Caco-2 (cell line): ENCODE measurements at regions not wholly inside any gene's neighbourhood (a gene's known extent, or its start where the extent isn't known, plus 50 kb on each side); places are given as distances from the start of the nearest gene placed in this dataset.

Experiments
- BruUV-seq: library from RNA; stranded (reverse); fragments of 400-500 nt; replicated peaks from 2 replicates; lab custom pipeline; 2021; lab: Mats Ljungman, UMichigan
- CTCF ChIA-PET: fragments of 300-600 bp; sonication (Branson Sonifier 250); formaldehyde crosslinking; loops from one replicate; lab custom pipeline; 2022; ENCODE audit warnings: antibody characterized with exemption; lab: Charles Lee
- POLR2A ChIA-PET: fragments of 300-600 bp; sonication (Branson Sonifier 250); formaldehyde crosslinking; loops from one replicate; lab custom pipeline; 2022; ENCODE audit warnings: antibody characterized with exemption; lab: Charles Lee
- DNase-seq, 2 experiments: peaks; one replicate each; pipeline versions ENCODE4 v3.0.0 to v3.0.0-alpha.2; 2020 to 2022
- H3K27me3 ChIP-seq: replicated peaks from 2 replicates; pipeline ENCODE4 v1.6.0; 2011; ENCODE audit warnings: low read length; ENCODE audit not compliant: control insufficient read depth, insufficient read depth
- H3K36me3 ChIP-seq: 2 replicates; pipeline ENCODE4 v1.5.1; 2011; ENCODE audit warnings: low read length; ENCODE audit not compliant: control insufficient read depth, insufficient read depth
- H3K4me1 ChIP-seq: fragments of 250-450 bp; sonication (Bioruptor Pico); 2 replicates; pipeline ENCODE4 v1.5.1; 2020; ENCODE audit warnings: mild to moderate bottlenecking
- H3K4me3 ChIP-seq: 2 replicates; pipeline ENCODE4 v1.5.1; 2011; ENCODE audit warnings: low read depth, mild to moderate bottlenecking, control low read depth, low read length
- H3K9me3 ChIP-seq: fragments of 250-450 bp; sonication (Bioruptor Pico); 2 replicates; pipeline ENCODE4 v1.5.1; 2020; ENCODE audit warnings: mild to moderate bottlenecking, moderate library complexity
- H3K27ac Mint-ChIP-seq: one replicate; pipeline ENCODE4 v1.8.0; 2022; ENCODE audit warnings: mixed read lengths; ENCODE audit not compliant: unreplicated experiment
- H3K27me3 Mint-ChIP-seq: one replicate; pipeline ENCODE4 v1.8.0; 2022; ENCODE audit warnings: mixed read lengths; ENCODE audit not compliant: insufficient read depth, unreplicated experiment
- H3K36me3 Mint-ChIP-seq: one replicate; pipeline ENCODE4 v1.8.0; 2022; ENCODE audit warnings: mild to moderate bottlenecking, mixed read lengths; ENCODE audit not compliant: insufficient read depth, unreplicated experiment
- H3K4me1 Mint-ChIP-seq: one replicate; pipeline ENCODE4 v1.8.0; 2022; ENCODE audit warnings: low read depth, mixed read lengths; ENCODE audit not compliant: unreplicated experiment
- H3K4me3 Mint-ChIP-seq: one replicate; pipeline ENCODE4 v1.8.0; 2022; ENCODE audit warnings: mild to moderate bottlenecking, moderate library complexity, mixed read lengths; ENCODE audit not compliant: unreplicated experiment
- H3K9me3 Mint-ChIP-seq: one replicate; pipeline ENCODE4 v1.8.0; 2022; ENCODE audit warnings: mixed read lengths; ENCODE audit not compliant: unreplicated experiment
- intact Hi-C: fragments of 100-400 bp; cut with micrococcal nuclease; formaldehyde crosslinking; loops from one replicate; pipeline ENCODE4 v1.10.0; 2022; ENCODE audit not compliant: unreplicated experiment
- TF ChIP-seq, protein P1 (sequence below), 2 experiments: fragments of 200-600 bp in 1 of 2; IDR thresholded peaks; 1 replicate in 1 of 2; 2 replicates in 1 of 2; pipeline versions ENCODE4 v1.5.1 to v1.8.0; 2011 to 2022; ENCODE audit warnings: antibody characterized with exemption in 1 of 2, control low read depth in 1 of 2, inconsistent platforms in 1 of 2, low read depth in 1 of 2, low read length in 1 of 2, mild to moderate bottlenecking in 1 of 2, moderate library complexity in 1 of 2; ENCODE audit not compliant: insufficient read depth in 1 of 2, severe bottlenecking in 1 of 2, unreplicated experiment in 1 of 2

DNA sequence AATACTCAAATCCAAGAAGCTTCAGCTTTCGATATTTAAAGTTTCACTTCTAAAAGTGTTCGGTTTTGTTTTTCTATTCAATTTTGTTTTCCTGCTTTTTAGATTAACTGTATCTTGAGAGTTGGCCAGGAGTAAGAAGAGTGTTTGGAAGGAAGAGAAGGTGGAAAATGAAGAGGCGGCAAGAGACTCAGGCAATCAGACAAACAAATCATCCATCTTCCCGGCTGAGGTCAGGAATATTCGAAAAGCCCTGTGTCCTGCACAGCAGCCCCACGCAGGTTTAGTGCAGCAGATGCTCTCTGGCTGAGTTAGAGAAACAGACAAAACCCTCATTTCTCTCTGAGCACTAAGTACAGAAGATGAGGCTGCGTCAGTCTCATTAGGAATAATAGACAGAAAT is 330.3 kb upstream of the NOCT start:
- no peaks in the 10 kb centered on the region for H3K9me3 Mint-ChIP-seq
- CTCF ChIA-PET, result no interaction called here

DNA sequence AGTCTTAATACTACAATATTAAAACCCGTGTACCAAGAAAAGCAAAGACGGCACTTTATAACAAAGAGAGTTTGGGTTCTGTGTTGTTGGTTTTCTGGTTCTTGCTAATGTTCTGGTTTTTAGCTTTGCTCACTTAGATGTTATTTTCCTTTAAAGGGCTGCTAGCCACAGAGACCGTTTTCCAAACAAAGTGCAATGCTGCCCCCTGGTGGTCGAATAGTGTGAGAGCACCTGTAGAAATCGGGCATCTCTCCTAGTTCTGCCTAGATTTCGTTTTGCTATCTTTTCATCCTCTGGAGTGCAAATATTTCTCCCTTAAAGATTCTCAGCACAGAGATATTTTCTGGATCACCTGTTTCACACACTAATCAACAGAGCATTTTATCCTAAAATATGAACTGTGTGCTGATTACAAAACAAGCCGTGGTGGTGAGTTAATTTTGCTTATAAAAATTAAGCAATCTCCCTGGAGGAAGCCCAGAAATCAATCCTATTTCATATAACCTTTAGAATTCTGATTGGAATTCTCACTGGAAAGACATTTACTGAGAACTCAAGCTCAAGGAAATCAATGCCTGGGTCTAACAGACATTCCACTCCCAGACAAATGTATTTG is 334.5 kb upstream of the NOCT start:
- H3K27me3 Mint-ChIP-seq, result no peaks in the 10 kb centered on the region
- H3K9me3 Mint-ChIP-seq, result no peaks in the 10 kb centered on the region
- Histone ChIP-seq H3K27me3 (no peaks in the 10 kb centered on the region), H3K36me3 (no peaks in the 10 kb centered on the region), H3K9me3 (no peaks in the 10 kb centered on the region), H3K4me3 (no peak overlapping the region), H3K4me1 (peaks cover 10% of the 10 kb centered on the region)
- H3K27ac Mint-ChIP-seq, result no peak overlapping the region
- POLR2A ChIA-PET, result no interaction called here
- CTCF ChIA-PET, result interaction anchor here (0.7 to 2.8 kb wide), 7 partner anchors 103 to 498 kb away, joined by 3 to 20 read pairs (median 3); partner anchors contain the start of gene SLC7A11
- no peak overlapping the region for H3K4me3 Mint-ChIP-seq
- BruUV-seq, result no TSS peak
- TF ChIP-seq, protein P1, sequence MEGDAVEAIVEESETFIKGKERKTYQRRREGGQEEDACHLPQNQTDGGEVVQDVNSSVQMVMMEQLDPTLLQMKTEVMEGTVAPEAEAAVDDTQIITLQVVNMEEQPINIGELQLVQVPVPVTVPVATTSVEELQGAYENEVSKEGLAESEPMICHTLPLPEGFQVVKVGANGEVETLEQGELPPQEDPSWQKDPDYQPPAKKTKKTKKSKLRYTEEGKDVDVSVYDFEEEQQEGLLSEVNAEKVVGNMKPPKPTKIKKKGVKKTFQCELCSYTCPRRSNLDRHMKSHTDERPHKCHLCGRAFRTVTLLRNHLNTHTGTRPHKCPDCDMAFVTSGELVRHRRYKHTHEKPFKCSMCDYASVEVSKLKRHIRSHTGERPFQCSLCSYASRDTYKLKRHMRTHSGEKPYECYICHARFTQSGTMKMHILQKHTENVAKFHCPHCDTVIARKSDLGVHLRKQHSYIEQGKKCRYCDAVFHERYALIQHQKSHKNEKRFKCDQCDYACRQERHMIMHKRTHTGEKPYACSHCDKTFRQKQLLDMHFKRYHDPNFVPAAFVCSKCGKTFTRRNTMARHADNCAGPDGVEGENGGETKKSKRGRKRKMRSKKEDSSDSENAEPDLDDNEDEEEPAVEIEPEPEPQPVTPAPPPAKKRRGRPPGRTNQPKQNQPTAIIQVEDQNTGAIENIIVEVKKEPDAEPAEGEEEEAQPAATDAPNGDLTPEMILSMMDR (IDR thresholded peaks at IDR 0.05; ENCODE audit: insufficient read depth in 1 of 2, low read depth in 1 of 2, low read length in 1 of 2, severe bottlenecking in 1 of 2, unreplicated experiment in 1 of 2), result peak; percentile 72 to 89
- no peaks in the 10 kb centered on the region for H3K36me3 Mint-ChIP-seq
- peak; percentile 63 to 79 for DNase-seq
- peaks cover 11% of the 10 kb centered on the region for H3K4me1 Mint-ChIP-seq
- intact Hi-C loops, result loop anchor here (1.0 to 10.0 kb wide), 10 partner anchors 103 to 946 kb away; no protein-coding TSS in a partner anchor

More for the DNA sequence above, 330.3 kb upstream of the NOCT start:
- H3K9me3 ChIP-seq, result no peaks in the 10 kb centered on the region
- H3K4me3 ChIP-seq, result no peak overlapping the region
- H3K4me1 Mint-ChIP-seq, result no peaks in the 10 kb centered on the region
- H3K27me3 Mint-ChIP-seq, result no peaks in the 10 kb centered on the region
- no peak overlapping the region for H3K4me3 Mint-ChIP-seq
- TF ChIP-seq, protein P1 (IDR thresholded peaks at IDR 0.05; ENCODE audit: insufficient read depth in 1 of 2, low read depth in 1 of 2, low read length in 1 of 2, severe bottlenecking in 1 of 2, unreplicated experiment in 1 of 2), result no peak
- intact Hi-C loops, result loop anchor here (10.0 kb wide), 1 partner anchor 951 kb away; no protein-coding TSS in a partner anchor
- H3K27ac Mint-ChIP-seq, result no peak overlapping the region
- no peaks in the 10 kb centered on the region for H3K36me3 Mint-ChIP-seq
- H3K4me1 ChIP-seq, result no peaks in the 10 kb centered on the region
- BruUV-seq, result no TSS peak
- no peaks in the 10 kb centered on the region for H3K36me3 ChIP-seq
- no peaks in the 10 kb centered on the region for H3K27me3 ChIP-seq
- no peak for DNase-seq
- POLR2A ChIA-PET, result no interaction called here

DNA sequence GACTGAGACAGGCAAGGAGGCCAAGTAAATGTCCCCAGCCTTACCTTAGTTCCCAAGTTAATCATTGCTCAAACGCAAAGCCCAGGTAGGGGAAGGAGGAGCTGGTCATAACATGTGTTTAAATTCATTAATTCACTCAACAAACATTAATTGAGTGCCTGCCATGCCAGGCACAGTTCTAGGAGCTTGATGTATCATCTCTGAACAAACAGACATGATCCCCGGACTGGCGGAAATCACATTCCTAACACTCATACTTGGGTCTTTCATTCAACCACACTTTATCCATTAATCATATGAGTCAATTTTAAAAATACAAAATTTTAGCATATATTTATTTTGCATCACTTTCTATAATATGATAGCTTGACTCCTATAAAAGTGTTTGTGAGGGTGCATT is 335.3 kb upstream of the NOCT start:
- no peak overlapping the region for H3K4me3 Mint-ChIP-seq
- Histone ChIP-seq H3K9me3 (no peaks in the 10 kb centered on the region), H3K27me3 (no peaks in the 10 kb centered on the region), H3K4me3 (no peak overlapping the region), H3K4me1 (peaks cover 10% of the 10 kb centered on the region), H3K36me3 (no peaks in the 10 kb centered on the region)
- CTCF ChIA-PET, result interaction anchor here (0.7 to 2.8 kb wide), 6 partner anchors 103 to 497 kb away, joined by 3 to 20 read pairs (median 4); partner anchors contain the start of gene SLC7A11
- peaks cover 11% of the 10 kb centered on the region for H3K4me1 Mint-ChIP-seq
- POLR2A ChIA-PET, result no interaction called here
- intact Hi-C loops, result loop anchor here (2.0 to 10.0 kb wide), 4 partner anchors 195 to 945 kb away; no protein-coding TSS in a partner anchor
- no TSS peak for BruUV-seq
- H3K27ac Mint-ChIP-seq, result no peak overlapping the region
- no peaks in the 10 kb centered on the region for H3K36me3 Mint-ChIP-seq
- no peaks in the 10 kb centered on the region for H3K9me3 Mint-ChIP-seq
- TF ChIP-seq, protein P1 (IDR thresholded peaks at IDR 0.05; ENCODE audit: insufficient read depth in 1 of 2, low read depth in 1 of 2, low read length in 1 of 2, severe bottlenecking in 1 of 2, unreplicated experiment in 1 of 2), result no peak
- H3K27me3 Mint-ChIP-seq, result no peaks in the 10 kb centered on the region
- no peak for DNase-seq
